ENCODE measurements at regions not wholly inside any gene's neighbourhood (a gene's known extent, or its start where the extent isn't known, plus 50 kb on each side); places are given as distances from the start of the nearest gene placed in this dataset.
A peak's percentile ranks its signal among the peaks of the same experiment; 100 is the strongest.

GRCh38 chr6:28838289-28838633 is 85.5 kb downstream of the TRIM27 start:
- peaks cover 15% of the 10 kb centered on the region for H3F3A ChIP-seq (ENCODE audit: insufficient read depth)
- H3K9me2 ChIP-seq (replicated peaks; ENCODE audit: insufficient read depth, low read length), result no peaks in the 10 kb centered on the region
- H3K27me3 ChIP-seq (ENCODE audit: low read length), result 0 out of 2 replicates have a peak, but pooled peaks cover 4% of the 10 kb centered on the region
- no peaks in the 10 kb centered on the region for H3K9me3 ChIP-seq (ENCODE audit: insufficient read depth, low read length)
- H3K4me2 ChIP-seq (ENCODE audit: low read depth, low read length, poor library complexity, severe bottlenecking), result peak overlapping the region; percentile 77
- no peak for TF ChIP-seq CTCF (IDR thresholded peaks at IDR 0.05; ENCODE audit: insufficient read depth, low read length, poor library complexity, severe bottlenecking)
- no peak for TF ChIP-seq EZH2phosphoT487 (conservative IDR thresholded peaks at IDR 0.05; ENCODE audit: low read length)
- peak overlapping the region; percentile 93 for H2AFZ ChIP-seq (ENCODE audit: low read depth, low read length, severe bottlenecking)
- peak overlapping the region; percentile 60 for H3K27ac ChIP-seq (ENCODE audit: low read depth, low read length)
- no peaks in the 10 kb centered on the region for H3K36me3 ChIP-seq (ENCODE audit: low read length)
- H4K20me1 ChIP-seq (ENCODE audit: low read depth, low read length), result no peaks in the 10 kb centered on the region
- H3K9ac ChIP-seq (ENCODE audit: low read length), result peak overlapping the region; percentile 62
- H3K4me3 ChIP-seq (ENCODE audit: insufficient read depth, low read length, poor library complexity, severe bottlenecking), result peak overlapping the region; percentile 72
- H3K79me2 ChIP-seq (ENCODE audit: insufficient read depth, low read length), result no peaks in the 10 kb centered on the region

GRCh38 chr6:28838634-28839442 is 84.9 kb downstream of the TRIM27 start:
- peak overlapping the region; percentile 60 for H3K27ac ChIP-seq (ENCODE audit: low read depth, low read length)

GRCh38 chr6:28839443-28840120 is 84.2 kb downstream of the TRIM27 start:
- Histone ChIP-seq H3K4me3 (ENCODE audit: insufficient read depth, low read length, poor library complexity, severe bottlenecking) (peak overlapping the region; percentile 72), H2AFZ (ENCODE audit: low read depth, low read length, severe bottlenecking) (peak overlapping the region; percentile 93), H3F3A (ENCODE audit: insufficient read depth) (peaks cover 15% of the 10 kb centered on the region), H3K9me2 (replicated peaks; ENCODE audit: insufficient read depth, low read length) (no peaks in the 10 kb centered on the region), H3K4me2 (ENCODE audit: low read depth, low read length, poor library complexity, severe bottlenecking) (peak overlapping the region; percentile 77), H3K9me3 (ENCODE audit: insufficient read depth, low read length) (no peaks in the 10 kb centered on the region), H4K20me1 (ENCODE audit: low read depth, low read length) (no peaks in the 10 kb centered on the region), H3K27me3 (ENCODE audit: low read length) (0 out of 2 replicates have a peak, but pooled peaks cover 4% of the 10 kb centered on the region), H3K79me2 (ENCODE audit: insufficient read depth, low read length) (no peaks in the 10 kb centered on the region), H3K36me3 (ENCODE audit: low read length) (no peaks in the 10 kb centered on the region), H3K27ac (ENCODE audit: low read depth, low read length) (no peak overlapping the region), H3K9ac (ENCODE audit: low read length) (peak overlapping the region; percentile 62)
- TF ChIP-seq EZH2phosphoT487 (conservative IDR thresholded peaks at IDR 0.05; ENCODE audit: low read length) (no peak), CTCF (IDR thresholded peaks at IDR 0.05; ENCODE audit: insufficient read depth, low read length, poor library complexity, severe bottlenecking) (no peak)

More at GRCh38 chr6:28838634-28839442, 84.9 kb downstream of the TRIM27 start:
- H3K9ac ChIP-seq (ENCODE audit: low read length), result peak overlapping the region; percentile 62
- no peaks in the 10 kb centered on the region for H4K20me1 ChIP-seq (ENCODE audit: low read depth, low read length)
- TF ChIP-seq EZH2phosphoT487 (conservative IDR thresholded peaks at IDR 0.05; ENCODE audit: low read length), result no peak
- TF ChIP-seq CTCF (IDR thresholded peaks at IDR 0.05; ENCODE audit: insufficient read depth, low read length, poor library complexity, severe bottlenecking), result peak; percentile 82
- H3K4me2 ChIP-seq (ENCODE audit: low read depth, low read length, poor library complexity, severe bottlenecking), result peak overlapping the region; percentile 77
- H3F3A ChIP-seq (ENCODE audit: insufficient read depth), result peaks cover 15% of the 10 kb centered on the region
- H3K36me3 ChIP-seq (ENCODE audit: low read length), result no peaks in the 10 kb centered on the region
- H3K27me3 ChIP-seq (ENCODE audit: low read length), result 0 out of 2 replicates have a peak, but pooled peaks cover 4% of the 10 kb centered on the region
- no peaks in the 10 kb centered on the region for H3K9me2 ChIP-seq (replicated peaks; ENCODE audit: insufficient read depth, low read length)
- no peaks in the 10 kb centered on the region for H3K9me3 ChIP-seq (ENCODE audit: insufficient read depth, low read length)
- peak overlapping the region; percentile 93 for H2AFZ ChIP-seq (ENCODE audit: low read depth, low read length, severe bottlenecking)
- H3K79me2 ChIP-seq (ENCODE audit: insufficient read depth, low read length), result no peaks in the 10 kb centered on the region
- peak overlapping the region; percentile 72 for H3K4me3 ChIP-seq (ENCODE audit: insufficient read depth, low read length, poor library complexity, severe bottlenecking)
